Uterus (tissue), 3 donors: ENCODE measurements at regions not wholly inside any gene's neighbourhood (a gene's known extent, or its start where the extent isn't known, plus 50 kb on each side); places are given as distances from the start of the nearest gene placed in this dataset.

Source experiments
- DNase-seq, 2 donors: peaks; one replicate each; pipeline ENCODE4 v3.0.0-alpha.2; 2019 to 2020
- H3K27ac ChIP-seq, 2 donors: fragments of 200-600 bp; sonication (generic); 1 replicate in 1 of 2; 2 replicates in 1 of 2; pipeline ENCODE4 v1.5.1; 2016 to 2018
- H3K27me3 ChIP-seq, 2 donors: fragments of 200-600 bp; sonication (generic); one replicate each; pipeline ENCODE4 v1.5.1; 2018 to 2019; ENCODE audit warnings: control low read depth in 1 of 2
- H3K36me3 ChIP-seq, 2 donors: fragments of 200-600 bp; sonication (generic); one replicate each; pipeline ENCODE4 v1.5.1; 2019; ENCODE audit warnings: control low read depth in 1 of 2
- H3K4me1 ChIP-seq, 2 donors: fragments of 200-600 bp; sonication (generic); one replicate each; pipeline ENCODE4 v1.5.1; 2018 to 2019; ENCODE audit warnings: control low read depth in 1 of 2
- H3K4me3 ChIP-seq, 2 donors: fragments of 200-600 bp; sonication (generic); 1 replicate in 1 of 2; 2 replicates in 1 of 2; pipeline ENCODE4 v1.5.1; 2018 to 2019; ENCODE audit warnings: mild to moderate bottlenecking in 1 of 2
- H3K9me3 ChIP-seq, 2 donors: fragments of 200-600 bp; sonication (generic); one replicate each; pipeline ENCODE4 v1.5.1; 2019; ENCODE audit warnings: control low read depth in 1 of 2
- POLR2A ChIP-seq, 2 donors: fragments of 450-650 bp; IDR thresholded peaks; one replicate each; pipeline ENCODE4 v1.6.1; 2016; ENCODE audit warnings: antibody characterized with exemption in 2 of 2, mild to moderate bottlenecking in 1 of 2, moderate library complexity in 1 of 2
- intact Hi-C: fragments of 100-400 bp; cut with DNase I; formaldehyde crosslinking; loops from one replicate; pipeline ENCODE4 v1.15.1; 2023; ENCODE audit warnings: low total_unique reads
- TF ChIP-seq, protein P1 (sequence below), 4 experiments: fragments of 200-600 bp in 2 of 4; fragments of 450-650 bp in 2 of 4; sonication (generic) in 2 of 4; IDR thresholded peaks; one replicate each; pipeline ENCODE4 v1.5.1; 2016 to 2019; ENCODE audit warnings: antibody characterized with exemption in 4 of 4, mild to moderate bottlenecking in 2 of 4, moderate library complexity in 1 of 4
- donor health status: DM: yes; HTN: yes; CAD: no.

DNA sequence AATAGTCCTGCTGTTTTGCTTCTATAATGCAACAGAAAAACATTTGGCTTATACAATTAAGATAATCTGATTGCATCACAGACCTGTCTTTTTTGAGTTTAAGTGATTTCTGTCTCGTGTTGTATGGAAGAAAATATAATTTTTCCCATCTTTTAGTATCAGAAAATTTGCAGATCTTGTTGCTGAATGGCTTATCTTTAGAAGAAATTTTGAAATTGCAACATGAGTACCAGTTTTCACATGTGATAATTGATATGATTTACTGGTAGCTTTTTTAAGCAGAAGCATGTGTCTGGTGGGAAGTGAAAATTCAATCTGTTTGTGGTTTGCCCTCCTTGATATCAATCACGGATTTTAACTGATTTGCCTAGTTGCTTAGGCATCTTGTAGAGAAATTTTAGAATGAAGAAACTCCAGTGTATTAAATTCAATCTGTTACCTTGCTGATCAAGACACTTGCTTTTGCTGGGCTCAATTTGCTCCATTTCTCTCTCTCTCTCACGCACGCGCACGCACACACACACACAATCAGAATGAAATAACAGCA lies 89.8 kb upstream of the MYCBP2 start:
- Histone ChIP-seq H3K36me3 (no peaks in the 10 kb centered on the region), H3K4me1 (no peaks in the 10 kb centered on the region), H3K27ac (no peak overlapping the region), H3K9me3 (no peaks in the 10 kb centered on the region), H3K4me3 (no peak overlapping the region), H3K27me3 (no peaks in the 10 kb centered on the region)
- DNase-seq = no peak
- TF ChIP-seq, protein P1, sequence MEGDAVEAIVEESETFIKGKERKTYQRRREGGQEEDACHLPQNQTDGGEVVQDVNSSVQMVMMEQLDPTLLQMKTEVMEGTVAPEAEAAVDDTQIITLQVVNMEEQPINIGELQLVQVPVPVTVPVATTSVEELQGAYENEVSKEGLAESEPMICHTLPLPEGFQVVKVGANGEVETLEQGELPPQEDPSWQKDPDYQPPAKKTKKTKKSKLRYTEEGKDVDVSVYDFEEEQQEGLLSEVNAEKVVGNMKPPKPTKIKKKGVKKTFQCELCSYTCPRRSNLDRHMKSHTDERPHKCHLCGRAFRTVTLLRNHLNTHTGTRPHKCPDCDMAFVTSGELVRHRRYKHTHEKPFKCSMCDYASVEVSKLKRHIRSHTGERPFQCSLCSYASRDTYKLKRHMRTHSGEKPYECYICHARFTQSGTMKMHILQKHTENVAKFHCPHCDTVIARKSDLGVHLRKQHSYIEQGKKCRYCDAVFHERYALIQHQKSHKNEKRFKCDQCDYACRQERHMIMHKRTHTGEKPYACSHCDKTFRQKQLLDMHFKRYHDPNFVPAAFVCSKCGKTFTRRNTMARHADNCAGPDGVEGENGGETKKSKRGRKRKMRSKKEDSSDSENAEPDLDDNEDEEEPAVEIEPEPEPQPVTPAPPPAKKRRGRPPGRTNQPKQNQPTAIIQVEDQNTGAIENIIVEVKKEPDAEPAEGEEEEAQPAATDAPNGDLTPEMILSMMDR (IDR thresholded peaks at IDR 0.05) = no peak
- no peak for TF ChIP-seq POLR2A (IDR thresholded peaks at IDR 0.05)
- intact Hi-C loops = no loop called here

DNA sequence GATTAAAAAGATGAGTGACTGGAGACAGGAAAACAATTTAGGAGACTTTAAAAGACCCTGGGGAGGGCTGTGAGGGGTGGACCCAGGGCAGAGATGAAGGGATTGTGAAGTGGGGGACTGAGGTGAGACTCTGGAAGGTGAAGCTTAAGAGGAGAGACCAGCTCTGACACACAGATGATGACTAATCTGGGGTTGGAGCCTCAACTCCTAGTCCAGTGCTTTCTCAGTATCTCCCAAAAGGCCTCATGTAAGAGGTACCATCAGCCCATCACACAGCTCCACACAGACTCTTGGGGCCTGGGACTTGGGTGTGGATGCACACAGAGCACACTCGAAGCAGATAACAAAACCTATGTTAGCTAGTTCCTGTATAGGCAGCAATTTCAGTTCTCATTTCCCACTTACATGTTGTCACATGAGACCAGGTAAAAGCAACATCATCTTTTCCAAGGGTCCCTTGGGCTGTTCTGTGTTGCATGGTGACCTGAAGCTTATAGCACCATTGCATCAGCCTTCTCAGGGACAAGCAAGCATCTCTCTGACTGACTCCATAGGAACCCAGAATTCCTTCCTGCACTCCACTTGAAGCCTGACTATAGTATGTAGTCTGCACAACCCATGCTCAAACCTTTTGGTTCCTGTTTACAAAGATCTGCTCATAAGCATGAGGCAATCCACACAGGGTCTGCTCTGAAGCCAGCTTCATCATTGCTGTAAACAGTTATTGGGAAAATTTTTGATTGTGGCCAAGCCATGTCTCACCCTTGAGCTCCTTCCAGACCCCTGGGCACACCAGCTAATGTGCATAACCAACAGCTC lies 88.6 kb upstream of the MYCBP2 start:
- Histone ChIP-seq H3K27ac (no peak overlapping the region), H3K36me3 (no peaks in the 10 kb centered on the region), H3K27me3 (no peaks in the 10 kb centered on the region), H3K4me1 (no peaks in the 10 kb centered on the region), H3K9me3 (no peaks in the 10 kb centered on the region), H3K4me3 (no peak overlapping the region)
- no peak for TF ChIP-seq POLR2A (IDR thresholded peaks at IDR 0.05)
- TF ChIP-seq, protein P1 (IDR thresholded peaks at IDR 0.05) = no peak
- intact Hi-C loops = no loop called here
- no peak for DNase-seq

GRCh38 chr13:77412860-77413259 lies 86.0 kb upstream of the MYCBP2 start:
- H3K27me3 ChIP-seq = no peaks in the 10 kb centered on the region
- no peaks in the 10 kb centered on the region for H3K4me1 ChIP-seq
- intact Hi-C loops = no loop called here
- no peaks in the 10 kb centered on the region for H3K36me3 ChIP-seq
- TF ChIP-seq POLR2A (IDR thresholded peaks at IDR 0.05) = no peak
- TF ChIP-seq, protein P1 (IDR thresholded peaks at IDR 0.05) = no peak
- no peak overlapping the region for H3K27ac ChIP-seq
- no peak for DNase-seq
- H3K9me3 ChIP-seq = no peaks in the 10 kb centered on the region
- no peak overlapping the region for H3K4me3 ChIP-seq

DNA sequence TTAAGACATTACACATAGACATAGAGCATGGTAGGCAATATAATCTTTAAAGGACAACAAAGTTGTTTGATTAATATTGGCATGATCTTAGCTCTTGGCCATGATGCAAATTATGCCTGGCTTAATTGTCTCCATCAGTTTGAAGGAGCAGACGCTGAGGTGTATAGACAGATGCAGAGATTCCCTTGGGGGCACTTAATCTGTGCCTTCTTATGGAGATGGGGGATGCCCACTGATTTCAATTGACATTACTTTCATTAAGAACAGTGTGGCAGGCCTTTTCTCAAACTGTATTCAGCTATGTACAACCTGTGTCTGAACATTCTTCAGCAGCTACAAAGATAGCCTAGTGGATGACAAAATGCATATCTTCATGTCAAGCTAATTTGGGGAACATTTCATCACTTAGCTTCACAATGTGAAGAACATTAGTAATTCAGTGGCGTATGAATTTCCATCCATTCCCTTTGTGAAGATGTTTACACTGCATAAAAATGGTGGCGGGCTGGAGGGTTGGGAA lies 85.3 kb upstream of the MYCBP2 start:
- intact Hi-C loops = no loop called here
- Histone ChIP-seq H3K9me3 (no peaks in the 10 kb centered on the region), H3K27me3 (no peaks in the 10 kb centered on the region), H3K36me3 (no peaks in the 10 kb centered on the region), H3K4me3 (no peak overlapping the region), H3K27ac (no peak overlapping the region), H3K4me1 (no peaks in the 10 kb centered on the region)
- DNase-seq = no peak
- no peak for TF ChIP-seq POLR2A (IDR thresholded peaks at IDR 0.05)
- TF ChIP-seq, protein P1 (IDR thresholded peaks at IDR 0.05) = no peak

- DNase-seq = no peak
- TF ChIP-seq, protein P1 (IDR thresholded peaks at IDR 0.05) = no peak
- TF ChIP-seq POLR2A (IDR thresholded peaks at IDR 0.05) = no peak
- intact Hi-C loops = no loop called here
- H3K4me3 ChIP-seq = no peak overlapping the region
- H3K27ac ChIP-seq = no peak overlapping the region
- H3K4me1 ChIP-seq = no peaks in the 10 kb centered on the region
- no peaks in the 10 kb centered on the region for H3K36me3 ChIP-seq
- H3K9me3 ChIP-seq = no peaks in the 10 kb centered on the region
- no peaks in the 10 kb centered on the region for H3K27me3 ChIP-seq
These were observed 82.5 kb upstream of the MYCBP2 start for GRCh38 chr13:77409412-77409811.
